ENCODE measurements at regions not wholly inside any gene's neighbourhood (a gene's known extent, or its start where the extent isn't known, plus 50 kb on each side); places are given as distances from the start of the nearest gene placed in this dataset.

GRCh38 chr11:109978895-109979294 is 114.3 kb upstream of the ZC3H12C start:
- no peak for TF ChIP-seq POLR2AphosphoS5 (IDR thresholded peaks at IDR 0.05; ENCODE audit: low read depth, low read length)
- TF ChIP-seq TAF1 (IDR thresholded peaks at IDR 0.05; ENCODE audit: low read depth, low read length) = no peak
- no peak for TF ChIP-seq POLR2A (IDR thresholded peaks at IDR 0.05; ENCODE audit: low read depth, low read length)
- no peak for TF ChIP-seq PAX5 (IDR thresholded peaks at IDR 0.05; ENCODE audit: insufficient read depth, low read length, severe bottlenecking)
- no peak for TF ChIP-seq SPI1 (IDR thresholded peaks at IDR 0.05; ENCODE audit: low read depth, low read length)
- no peak for TF ChIP-seq POU2F2 (IDR thresholded peaks at IDR 0.05; ENCODE audit: low read depth, low read length)
